NCI-H1436 treated with DMSO at 0.1 percent for 48 hours (cell line): ENCODE measurements at regions not wholly inside any gene's neighbourhood (a gene's known extent, or its start where the extent isn't known, plus 50 kb on each side); places are given as distances from the start of the nearest gene placed in this dataset.
"Not testable (repeated sequence)": the region's sequence is repeated elsewhere in the genome, so short reads cannot be mapped to it uniquely, and the experiment has no call there.

ENCODE experiments used
- DNase-seq: peaks from one replicate; lab custom pipeline; 2025; lab: John Stamatoyannopoulos, UW

DNA sequence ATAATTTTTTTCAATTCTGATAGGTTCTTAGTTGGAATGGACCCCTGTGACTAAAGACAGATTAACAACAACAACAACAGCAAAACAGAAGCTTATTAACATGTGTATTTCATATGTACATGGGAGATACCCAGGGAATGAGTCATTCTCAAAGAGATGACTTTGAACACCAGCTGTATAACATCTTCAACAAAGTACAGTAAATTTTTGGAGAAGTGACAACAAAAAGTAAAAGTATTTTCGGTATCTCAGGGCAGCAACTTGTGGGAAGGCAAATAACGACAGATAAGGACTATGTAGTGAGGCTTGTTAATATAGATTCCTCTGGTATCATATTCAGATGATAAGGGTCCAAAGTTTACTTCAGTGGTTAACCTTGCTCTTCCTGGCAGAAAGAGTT, 573.4 kb upstream of the RAG2 start:
- DNase-seq, result no peak

DNA sequence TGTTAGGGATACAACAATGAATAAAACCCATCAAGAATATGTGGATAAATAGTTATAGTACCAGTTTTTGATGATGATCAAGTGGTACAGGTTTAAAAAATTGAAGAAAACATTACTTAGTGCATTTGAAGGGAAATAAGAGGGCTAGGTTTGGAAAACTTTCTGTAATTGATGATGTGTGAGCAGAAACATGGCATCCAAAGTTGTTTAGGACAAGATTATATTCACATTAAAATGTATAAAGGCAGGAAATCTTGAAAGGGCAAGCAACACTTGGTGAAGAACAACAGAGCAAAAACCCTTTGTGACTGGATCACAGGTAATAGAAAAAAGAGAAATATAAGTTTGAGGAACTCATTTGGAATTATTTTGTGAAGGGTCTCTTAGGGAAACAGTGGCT, 572.3 kb upstream of the RAG2 start:
- DNase-seq, result no peak

DNA sequence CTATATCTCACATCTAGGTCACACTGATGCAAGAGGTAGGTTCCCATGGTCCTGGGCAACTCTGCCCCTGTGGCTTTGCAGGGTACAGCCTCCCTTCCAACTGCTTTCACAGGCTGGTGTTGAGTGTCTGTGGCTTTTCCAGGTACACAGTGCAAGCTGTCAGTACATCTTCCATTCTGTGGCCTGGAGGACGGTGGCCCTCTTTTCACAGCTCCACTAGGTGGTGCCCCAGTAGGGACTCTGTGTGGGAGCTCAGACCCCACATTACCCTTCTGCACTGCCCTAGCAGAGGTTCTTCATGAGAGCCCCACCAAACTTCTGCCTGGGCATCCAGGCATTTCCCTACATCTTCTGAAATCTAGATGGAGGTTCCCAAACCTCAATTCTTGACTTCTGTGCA, 547.4 kb upstream of the RAG2 start:
- DNase-seq, result not testable (repeated sequence)

DNA sequence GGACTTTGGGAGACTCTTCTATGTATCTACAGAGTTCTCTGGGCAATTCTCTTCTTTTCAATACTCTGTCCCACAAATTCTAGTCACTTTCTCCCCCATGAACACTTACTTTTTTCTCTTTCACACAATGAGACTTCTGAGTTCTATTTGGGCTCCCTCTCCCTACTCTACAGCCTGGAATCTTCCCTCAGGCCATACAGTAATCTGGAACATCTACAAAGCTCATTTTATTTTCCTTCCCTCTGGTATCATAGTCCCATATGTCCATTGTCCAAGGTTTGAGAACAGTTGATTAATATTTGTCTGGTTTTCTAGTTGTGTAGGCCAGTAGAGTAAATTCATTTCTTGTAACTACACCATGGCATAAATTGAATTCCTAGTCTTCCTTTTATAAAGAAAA, 544.6 kb upstream of the RAG2 start:
- DNase-seq, result no peak

DNA sequence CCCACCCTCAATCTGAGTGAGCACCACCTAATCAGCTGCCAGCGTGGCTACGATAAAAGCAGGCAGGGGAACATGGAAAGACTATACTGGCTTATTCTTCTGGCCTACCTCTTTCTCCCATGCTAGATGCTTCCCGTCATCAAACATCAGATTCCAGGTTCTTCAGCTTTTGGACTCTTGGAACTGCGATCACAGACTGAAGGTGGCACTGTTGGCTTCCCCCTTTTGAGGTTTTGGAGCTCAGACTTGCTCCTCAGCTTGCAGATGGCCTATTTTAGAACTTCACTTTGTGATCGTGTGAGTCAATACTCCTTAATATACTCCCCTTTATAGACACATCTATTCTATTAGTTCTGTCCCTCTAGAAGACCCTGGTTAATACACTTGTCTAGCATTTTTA, 543.7 kb upstream of the RAG2 start:
- DNase-seq, result no peak

DNA sequence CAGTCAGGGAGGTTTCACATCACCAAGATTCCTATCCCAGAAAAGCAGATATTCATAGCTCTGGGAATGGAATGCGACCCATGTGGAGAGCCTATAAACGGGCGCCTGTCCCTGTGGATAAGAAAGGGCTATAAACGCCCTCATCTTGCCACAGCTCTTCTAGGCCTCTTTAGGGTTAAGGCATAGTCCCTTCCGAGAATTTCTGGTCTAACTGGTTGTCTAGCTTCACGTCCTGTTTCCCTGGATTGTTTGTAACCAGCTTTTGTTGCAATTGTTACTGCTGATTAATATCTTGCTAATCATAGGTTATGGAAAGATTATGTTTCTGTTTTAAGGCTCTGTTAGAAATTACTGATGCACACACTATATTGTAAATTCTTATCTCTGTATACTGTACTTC, 537.6 kb upstream of the RAG2 start:
- DNase-seq, result not testable (repeated sequence)

DNA sequence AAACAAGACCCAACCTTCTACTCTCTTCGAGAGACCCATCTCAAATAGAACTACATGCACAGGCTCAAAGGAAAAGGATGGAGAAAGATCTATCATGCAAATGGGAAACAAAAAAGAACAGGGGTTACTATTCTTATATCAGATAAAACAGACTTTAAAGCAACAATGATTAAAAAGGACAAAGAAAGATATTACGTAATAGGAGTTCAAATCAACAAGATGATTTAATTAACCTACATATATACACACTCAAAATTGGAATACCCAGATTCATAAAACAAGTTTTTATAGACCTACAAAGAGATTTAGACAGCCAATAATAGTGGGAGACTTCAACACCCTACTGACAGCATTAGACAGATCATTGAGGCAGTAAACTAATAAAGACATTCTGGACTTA, 536.6 kb upstream of the RAG2 start:
- DNase-seq, result no peak

DNA sequence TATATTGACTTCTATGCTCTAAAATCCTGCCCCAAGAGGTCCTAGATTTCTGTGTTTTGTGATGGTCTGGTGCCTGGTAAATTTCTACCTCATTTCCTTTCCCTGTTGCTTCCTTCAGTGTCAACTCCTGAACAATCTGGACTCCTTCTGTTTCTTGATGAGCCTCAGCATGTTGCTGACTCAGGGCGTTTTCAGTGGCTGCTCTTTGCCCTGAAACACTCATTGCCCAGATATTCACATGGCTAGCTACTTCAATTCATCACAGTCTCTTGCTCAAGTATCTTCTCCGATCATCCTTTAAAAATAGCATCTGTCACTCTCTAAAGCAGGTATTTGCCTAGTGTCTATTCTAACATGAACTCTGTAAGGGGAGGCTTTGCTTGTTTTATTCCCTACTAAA, 526.3 kb upstream of the RAG2 start:
- no peak for DNase-seq

DNA sequence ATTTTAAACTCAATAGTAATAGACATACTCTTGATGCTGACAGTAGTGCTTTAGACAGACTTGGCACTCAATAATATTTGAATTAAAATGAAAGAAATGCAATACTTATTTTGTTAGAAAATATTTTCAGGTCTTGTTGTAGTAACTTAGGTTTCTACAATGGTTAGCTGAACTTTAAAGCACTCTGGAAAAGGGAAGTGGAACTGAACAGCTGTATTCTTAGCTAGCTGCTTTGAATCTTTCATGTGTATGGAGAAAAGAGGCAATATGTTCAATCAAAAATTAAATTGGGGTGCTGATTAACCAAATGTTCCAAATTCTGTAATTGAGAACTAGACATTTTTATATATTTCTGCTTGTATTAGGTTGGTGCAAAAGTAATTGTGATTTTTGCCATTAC, 517.9 kb upstream of the RAG2 start:
- no peak for DNase-seq

DNA sequence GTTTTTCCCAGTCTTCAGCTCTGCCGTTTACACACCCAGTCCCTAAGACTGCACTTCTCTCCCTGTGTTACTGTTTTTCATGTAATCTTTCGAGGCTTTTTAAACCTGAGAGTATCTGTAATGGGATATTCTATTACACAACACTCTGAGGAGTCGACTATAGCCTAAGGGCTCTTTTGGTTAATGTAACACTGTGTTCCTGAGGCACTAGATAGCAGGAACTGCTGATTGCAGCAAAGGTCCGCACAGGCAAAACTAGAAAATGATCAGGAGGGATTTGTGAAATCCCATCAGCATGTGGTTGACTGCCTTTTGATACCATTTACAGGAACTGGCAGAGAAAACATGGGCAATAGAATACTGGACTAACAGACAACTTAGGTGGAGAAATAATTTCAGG, 512.3 kb upstream of the RAG2 start:
- no peak for DNase-seq

DNA sequence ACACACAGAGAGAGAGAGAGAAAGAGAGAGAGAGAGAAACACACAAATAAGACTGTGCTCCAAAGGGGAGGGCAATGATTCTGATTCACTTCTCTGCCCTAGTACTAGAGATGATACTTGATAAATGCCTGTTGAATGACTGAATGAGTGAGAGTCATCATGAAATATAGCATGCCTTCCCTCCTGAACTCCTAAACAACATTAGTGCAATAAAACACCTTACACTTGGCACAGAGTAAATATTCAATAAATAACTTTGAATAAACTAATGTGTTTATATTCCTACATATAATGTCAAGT, 511.2 kb upstream of the RAG2 start:
- no peak for DNase-seq

DNA sequence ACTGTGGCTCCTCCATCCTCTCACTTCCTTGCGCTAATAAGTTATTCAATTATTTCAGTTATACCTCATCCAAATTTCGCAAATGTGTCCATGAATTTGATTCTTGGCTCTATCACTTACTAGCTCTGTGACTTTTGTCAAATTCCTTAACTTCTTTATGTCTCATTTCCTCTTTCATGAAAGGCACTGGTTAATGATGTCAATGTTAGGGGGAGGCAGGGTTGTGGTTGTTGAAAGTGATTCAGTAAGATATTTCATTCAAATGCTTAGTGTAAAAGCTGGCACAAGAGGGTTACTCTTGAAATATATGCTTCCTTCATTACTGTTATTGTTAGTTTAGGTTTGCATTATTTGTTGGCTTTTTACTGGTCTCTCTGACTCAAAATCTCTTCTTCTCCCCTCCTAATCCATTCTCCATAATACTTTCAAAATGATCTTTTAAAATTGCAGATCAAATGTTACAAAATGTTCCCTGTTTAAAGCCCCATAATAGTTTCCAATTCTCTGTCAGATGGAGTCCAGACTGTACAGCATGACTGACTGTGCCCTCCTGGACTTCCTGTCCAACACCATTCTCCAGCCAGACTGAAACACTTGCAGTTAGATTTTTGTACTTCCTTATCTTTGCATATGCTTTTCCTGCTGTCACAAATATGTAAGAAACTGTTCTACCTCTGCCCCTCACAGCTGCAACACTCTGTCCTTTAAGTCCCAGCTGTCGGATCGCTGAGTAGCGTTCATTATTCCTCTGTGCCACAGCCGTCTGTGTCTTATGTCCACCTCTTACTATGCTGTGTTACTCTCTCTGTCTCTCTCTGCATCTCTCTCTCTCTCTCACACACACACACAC, 510.6 kb upstream of the RAG2 start:
- DNase-seq, result no peak

DNA sequence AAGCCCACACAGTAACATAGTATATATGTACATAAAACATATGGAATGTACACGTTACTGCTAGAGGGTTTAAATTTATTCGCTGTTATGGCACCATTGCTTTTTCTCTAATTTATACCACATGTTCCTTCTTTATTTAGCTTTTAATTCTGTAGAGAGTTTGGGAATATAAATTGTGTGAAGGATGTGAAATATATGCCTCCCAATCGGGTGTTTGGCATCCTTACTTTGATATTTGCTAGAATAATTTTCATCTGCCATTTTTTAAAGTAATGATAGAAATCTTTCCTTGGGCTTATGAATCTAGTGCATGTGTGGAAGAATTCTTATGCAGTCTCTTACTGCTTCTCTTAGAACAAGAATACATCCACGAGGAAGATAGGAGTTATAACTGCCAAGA, 509.8 kb upstream of the RAG2 start:
- no peak for DNase-seq

DNA sequence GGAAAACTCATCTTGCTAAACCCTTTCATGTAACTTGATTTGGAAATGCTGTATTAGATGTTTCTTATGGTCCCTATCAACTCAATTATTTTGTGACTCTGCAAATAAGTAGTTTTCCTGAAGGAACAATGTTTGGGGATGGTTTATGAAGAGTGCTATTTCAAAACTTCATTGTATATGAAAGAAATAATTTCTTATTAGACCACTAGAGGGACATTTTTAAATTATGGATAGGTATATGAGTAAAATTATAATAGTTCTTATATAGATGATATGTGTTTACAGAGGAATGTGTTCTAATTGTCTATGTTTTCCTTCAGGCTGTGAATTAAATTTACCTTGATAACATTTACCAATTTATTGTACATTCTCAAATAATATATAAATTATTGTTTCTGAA, 509.4 kb upstream of the RAG2 start:
- no peak for DNase-seq

DNA sequence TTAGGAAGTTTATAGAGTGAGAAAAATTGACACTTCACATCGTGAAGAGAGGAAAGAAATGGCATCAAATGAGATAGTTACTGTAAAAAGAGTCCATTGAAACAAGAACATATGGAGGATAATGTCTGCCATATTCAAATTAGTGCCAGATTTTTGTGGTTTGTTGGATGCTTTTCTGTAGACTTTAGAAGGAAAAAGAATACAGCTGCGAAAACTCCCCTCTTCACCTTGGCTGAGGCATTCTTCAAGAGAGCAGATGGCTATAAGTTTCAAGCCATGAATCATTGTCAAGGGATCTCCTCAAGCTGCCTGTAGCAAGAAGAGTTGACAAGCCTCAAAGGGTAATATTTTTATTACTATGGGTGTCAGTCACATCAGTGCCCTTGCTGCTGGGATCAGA, 507.4 kb upstream of the RAG2 start:
- DNase-seq, result no peak

DNA sequence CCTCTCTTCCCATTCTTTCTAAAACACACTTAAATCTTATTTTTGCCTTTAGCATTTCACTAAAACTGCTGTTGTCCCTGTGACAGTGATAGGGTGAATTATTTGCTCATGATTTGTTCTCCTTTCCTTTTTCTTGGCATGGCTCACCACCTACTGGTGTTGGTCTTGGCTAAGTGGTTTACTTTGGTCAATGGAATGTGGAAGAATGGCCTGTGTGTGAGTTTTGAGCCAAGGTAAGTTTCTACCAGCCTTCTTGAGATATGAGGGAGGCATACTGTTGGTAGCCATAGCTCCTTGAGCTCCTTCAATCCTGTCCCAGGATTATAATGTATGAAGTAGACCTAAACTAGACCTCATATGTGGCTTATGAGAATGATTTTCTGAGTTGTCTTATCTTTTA, 506.3 kb upstream of the RAG2 start:
- no peak for DNase-seq

DNA sequence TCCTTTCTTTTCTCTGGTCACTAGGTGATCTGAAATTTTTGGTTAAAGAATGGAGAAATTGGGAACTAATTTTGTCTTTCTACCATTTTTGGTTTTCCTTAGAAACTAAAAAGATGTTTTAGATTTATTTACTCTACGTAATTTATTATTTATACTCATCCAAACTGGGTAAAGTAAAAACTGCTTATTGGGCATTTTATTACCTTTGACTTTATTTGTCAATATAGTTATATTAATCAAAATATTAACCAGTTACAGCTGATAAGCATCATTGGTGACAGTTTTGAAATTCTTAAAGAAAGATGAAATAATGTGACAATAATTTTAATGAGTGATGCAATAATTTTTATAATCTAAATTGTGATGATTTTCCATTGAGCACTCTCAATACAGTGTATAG, 502.0 kb upstream of the RAG2 start:
- DNase-seq, result no peak

DNA sequence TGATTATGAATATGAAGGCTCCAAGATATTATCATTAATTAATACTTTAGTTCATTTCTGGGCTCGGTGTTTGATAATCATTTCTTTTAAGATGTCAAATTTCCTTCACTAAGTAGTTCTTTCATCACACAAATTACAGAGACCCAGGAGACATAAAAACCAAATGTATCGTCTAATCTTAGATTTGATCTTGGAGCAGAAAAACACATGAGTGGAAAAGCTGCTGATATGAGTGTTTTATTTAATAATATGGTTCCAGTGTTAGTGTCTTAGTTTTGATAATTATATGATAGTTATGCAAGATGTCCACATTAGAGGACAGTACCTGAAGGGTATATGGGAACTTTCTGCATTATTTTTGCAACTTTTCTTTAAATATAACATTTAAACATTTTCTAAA, 494.5 kb upstream of the RAG2 start:
- no peak for DNase-seq

DNA sequence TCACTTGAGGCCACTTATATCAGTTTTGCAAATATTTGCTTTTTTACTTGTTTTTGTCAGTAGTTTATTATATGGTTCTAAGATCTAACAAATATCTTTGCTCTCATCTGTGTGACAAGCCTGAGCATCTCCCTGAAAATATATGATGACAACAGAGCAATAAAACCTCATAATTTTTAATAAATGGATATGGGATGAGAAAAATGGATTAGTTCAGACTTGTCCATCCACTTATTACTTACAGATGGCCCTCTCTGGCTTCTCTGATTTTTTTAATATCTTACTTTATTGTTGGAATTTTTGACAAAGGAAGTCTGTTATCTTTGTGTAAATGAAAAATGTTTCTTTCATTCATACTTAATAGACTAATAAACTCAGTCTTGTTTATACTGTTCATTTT, 491.4 kb upstream of the RAG2 start:
- DNase-seq, result no peak

DNA sequence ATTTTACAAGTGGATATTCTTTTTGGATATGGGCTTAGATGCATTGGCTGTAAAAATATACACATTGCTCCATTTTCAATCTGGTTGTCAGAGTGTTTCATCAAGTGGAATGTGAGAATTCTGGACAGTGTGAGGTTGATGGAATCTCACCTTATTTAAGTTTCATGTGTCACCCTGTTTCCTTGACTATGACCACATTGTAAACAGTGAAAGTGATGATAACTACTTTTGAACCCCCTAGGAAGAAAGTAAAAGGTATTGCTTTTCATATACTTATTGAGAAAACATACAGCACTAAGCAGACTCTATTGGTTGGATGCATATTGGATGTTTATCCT, 490.5 kb upstream of the RAG2 start:
- DNase-seq, result no peak

DNA sequence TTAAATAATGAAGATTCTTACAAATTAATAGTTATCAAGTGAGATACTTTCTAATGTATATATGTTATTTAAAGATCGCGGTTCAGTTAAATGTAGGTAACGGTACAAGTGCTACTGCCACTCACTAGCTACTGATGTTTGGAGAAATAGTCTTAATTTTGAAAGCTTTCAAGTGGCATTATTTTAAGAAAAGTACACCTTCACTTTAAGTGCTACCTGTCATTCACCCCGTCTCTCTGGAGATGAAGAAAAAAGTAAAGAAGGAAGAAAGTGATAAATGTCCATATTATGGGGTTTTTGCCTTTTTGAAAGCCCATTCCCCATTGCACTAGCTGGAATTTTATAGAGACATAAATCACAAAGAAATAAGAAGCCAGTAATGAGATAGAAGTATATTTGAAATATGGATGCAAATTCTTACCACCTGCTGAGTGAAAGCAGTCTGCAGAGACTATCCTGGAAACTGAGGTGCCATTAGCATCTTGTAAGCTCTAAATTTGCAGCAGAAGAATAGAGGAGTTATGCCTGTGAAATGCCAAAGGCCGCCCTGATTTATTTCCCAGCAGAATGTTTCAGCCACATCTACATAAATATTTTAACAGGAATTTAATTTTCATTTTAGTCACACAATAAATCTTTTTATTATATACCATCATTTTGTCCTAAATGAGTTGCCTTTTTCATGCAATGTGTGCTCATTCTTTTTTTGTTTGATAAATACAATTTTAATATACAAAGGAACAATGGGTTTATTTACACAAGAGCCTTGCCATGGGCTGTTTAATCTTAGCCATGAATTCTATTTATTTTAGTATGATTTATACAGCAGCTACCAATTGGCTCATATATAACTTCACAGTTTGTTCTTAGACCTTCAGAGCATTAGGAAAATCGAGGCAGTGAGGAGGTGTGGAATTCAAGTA, 489.9 kb upstream of the RAG2 start:
- no peak for DNase-seq

DNA sequence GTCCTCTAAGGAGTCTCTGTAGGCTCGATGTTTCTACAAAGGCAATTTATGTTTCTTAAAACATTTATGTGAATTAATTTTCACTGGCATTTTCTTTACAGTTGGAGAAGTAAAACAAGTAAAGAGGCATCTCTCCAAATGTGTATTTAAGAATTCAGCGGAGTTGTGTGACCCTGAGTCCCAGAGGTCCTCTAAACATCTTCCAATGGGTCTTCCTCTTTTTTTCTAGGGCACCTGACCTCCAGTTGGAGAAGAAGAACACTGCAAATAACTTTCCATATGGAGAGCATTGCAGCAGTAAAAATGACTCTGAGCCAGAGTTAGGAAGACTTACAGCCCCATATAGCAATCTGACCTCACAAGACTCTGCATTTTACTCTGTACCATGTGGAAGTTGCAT, 480.5 kb upstream of the RAG2 start:
- no peak for DNase-seq

DNA sequence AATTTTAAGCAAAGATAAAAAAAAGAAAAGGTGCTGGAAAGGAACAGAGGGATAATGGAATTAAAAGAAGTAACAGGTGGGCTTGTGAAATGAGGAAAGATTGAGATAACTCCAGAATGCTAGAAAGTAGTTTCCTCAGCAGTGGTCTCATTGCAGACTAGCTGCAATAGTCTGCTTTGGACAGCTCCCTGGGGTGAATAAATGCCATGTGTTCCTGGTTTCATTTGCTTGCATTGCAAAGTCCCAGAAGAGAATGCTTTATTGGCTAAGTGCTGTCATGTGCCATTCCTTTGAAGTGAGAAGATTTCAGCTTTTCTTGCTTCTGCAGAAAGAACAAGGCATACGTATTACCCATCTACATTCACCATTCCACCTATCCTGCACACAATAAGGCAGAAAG, 478.8 kb upstream of the RAG2 start:
- DNase-seq, result no peak

DNA sequence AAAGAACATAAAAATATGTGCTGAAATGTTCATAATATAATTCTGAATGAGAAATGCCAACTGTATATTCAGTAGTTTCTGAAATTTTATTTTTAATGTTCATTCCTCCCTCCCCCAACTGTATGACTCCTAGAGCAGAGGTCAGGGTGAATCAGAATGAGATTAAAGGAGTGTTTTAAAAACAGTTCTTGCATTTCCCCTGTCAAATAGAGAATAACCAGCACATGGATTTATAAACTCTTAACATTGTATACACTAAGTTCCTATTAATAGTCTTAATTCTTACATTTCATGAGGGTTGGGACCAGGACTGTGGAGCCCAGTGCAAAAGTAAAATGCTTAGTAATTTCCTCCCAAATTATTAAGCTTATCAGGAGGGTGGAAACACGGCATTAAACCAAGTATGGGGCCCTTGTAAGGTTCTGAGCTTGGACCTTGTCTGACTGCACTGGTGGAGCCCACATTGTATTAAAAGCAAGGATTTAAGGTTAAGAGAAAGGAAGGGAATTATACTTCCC, 474.6 kb upstream of the RAG2 start:
- no peak for DNase-seq
